GM21526 (cell line): ENCODE measurements at regions not wholly inside any gene's neighbourhood (a gene's known extent, or its start where the extent isn't known, plus 50 kb on each side); places are given as distances from the start of the nearest gene placed in this dataset.

Source experiments
- ATAC-seq: cut with Tn5 transposase; IDR thresholded peaks from one replicate; pipeline ENCODE4 v1.9.1; 2021; ENCODE audit warnings: moderate library complexity; ENCODE audit not compliant: unreplicated experiment, low FRiP score

DNA sequence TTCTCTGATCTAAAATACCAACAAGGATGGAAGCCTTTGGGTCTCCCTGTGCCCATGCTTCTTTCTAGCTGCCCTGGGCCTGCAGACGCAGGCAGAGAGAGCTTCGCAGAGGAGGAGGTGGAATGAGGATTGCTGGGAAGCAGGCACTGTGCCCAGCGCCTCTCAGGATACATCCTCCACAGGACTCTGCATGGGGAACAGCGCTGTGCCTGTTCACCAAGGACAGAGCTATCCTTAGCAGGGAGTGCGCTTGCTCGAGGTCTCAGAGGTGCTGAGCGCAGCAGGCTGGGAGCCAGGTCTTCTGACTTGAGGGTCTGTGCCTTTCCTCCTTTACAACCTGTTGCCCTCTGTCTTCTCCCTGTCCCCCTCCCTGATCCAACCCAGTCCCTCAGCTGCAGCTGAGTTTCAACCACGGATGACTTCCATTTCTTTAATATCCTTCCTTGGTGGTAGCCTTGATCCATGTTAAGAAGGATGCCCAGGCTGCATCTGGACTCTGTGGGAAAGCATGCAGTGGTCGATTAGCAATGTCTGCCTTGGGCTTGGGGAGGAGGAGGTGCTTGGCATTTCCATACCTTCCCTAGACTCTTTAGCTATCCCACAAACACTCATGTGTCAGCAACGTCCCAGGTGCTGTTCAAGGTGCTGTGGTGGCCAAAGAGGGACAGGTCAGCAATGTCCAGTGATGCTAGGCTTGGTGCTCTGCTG is 219.6 kb upstream of the GPR26 start:
- no peak for ATAC-seq

DNA sequence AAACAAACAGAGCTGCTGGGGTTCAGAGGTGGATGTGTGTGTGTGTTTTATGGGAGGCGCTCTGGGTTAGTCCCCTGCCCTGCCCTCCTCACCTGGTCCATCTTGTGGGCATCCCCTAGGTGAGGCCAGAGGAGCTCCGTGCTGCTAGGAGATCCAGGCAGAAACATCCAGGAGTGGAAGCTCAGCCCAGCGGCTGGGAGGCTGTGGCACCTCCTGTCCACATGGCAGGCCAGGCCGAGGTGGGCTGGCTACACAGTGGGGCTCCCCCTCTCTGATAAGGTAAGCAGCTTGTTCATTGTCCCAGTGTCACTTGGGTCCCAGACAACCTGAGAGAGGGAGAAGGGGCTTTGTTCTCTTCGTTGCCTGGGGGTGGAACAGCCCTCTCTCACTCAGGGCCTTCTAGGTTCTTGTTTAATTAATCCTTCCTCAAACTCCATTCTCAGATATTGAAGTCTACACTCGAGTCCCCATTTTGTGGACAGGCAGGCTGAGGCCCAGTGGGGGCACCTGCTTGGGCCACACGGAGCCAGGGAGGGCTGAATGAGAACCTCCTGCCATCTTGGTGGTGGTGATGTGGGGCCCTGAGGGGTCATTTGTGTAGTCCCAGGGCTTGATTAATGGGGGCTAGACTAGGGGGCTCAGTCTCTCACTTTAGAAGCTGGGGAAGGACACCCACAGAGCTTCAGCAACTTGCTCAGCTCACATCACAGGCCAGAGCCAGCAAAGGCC is 216.8 kb upstream of the GPR26 start:
- no peak for ATAC-seq

DNA sequence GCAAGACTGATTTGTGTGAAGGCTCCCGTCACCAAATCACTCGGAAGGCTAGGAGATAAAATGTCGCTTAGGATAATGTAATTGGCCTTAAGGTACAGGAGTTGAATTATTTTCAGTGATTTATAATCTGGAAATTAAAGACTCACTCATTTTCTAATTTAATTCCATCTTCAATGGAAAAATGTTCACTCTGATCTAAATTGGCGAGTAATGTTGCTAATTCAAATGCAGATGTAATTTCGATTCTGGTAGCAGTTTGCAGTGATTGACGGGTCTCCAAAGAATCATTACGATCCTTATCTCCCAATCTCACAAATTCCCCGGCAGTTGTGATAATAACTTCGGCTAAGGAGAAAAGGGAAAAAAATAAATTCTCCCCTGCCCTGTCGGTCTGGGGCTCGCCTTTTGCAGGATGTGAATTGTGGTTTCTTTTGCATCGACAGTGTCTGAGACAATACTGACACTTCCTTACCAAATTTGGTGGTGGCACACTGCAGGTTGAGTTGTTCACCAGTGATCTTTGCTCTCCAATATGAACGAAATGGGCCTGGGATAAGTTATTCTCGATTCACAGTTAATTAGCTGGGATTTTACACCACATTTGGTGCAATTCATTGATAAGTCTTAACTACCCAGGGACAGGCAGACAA is 215.1 kb upstream of the GPR26 start:
- ATAC-seq, result no peak

DNA sequence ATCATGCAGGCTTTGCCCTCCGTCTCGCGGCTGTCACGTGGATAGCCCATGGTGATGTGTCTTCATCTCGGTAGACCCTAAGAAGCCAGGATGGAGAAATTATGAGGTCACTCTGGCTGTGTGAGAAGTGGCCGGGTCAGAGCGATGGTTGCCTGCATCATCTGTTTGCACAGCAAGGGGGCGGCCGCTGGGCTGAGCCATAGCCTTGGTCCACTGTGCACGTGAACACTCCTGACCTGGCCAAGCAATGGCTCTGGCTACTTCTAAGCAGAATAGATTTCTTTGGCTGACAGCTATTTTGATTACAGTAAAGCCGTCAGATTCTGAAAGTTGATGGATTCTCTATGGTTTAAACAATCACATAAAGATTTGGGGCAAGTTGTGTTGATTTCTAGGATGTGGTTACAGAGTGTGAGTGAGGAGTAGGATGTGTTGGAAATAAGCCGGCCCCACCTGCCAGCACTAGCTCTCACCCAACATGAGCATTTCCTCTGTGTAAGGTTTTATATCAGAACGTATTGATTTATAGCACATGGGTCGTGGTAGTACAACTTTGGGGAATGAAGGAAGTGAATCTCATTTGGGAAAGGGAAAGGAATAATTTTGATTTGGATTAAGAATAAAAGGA is 214.4 kb upstream of the GPR26 start:
- ATAC-seq, result no peak

DNA sequence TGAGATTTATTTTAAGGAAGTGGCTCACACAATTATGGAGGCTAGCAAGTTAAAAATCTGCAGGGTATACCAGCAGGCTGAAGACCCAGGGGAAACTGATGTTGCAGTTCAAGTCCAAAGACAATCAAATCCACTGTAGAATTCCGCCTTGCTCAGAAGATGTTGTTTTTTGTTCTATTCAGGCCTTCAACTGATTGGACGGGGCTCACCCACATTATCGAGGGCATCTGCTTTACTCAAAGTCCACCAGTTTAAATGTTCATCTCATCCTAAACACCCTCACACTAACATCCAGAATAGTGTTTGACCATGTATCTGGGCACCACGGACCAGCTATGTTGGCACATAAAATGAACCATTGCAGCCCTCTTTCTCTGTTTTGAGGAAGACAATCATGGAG is 211.2 kb upstream of the GPR26 start:
- ATAC-seq, result no peak

DNA sequence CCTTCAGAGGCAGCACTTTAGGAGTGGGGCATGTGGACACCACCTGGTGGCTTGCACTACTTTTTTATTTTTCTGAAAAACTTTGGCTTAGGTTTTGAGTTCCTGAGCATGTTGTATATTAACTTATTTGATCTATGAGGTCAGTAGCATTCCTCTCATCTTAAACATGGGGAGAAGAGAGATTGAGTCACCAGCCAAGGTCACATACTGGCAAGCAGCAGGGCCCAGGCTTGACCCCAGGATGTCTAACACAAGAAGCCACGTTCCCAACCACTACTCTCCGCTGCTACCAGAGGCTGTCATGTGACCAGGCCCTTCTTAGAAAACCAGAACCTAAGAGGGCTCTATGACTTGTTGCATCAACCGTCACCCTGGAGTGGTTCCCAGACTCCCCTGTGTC is 210.3 kb upstream of the GPR26 start:
- ATAC-seq, result no peak

DNA sequence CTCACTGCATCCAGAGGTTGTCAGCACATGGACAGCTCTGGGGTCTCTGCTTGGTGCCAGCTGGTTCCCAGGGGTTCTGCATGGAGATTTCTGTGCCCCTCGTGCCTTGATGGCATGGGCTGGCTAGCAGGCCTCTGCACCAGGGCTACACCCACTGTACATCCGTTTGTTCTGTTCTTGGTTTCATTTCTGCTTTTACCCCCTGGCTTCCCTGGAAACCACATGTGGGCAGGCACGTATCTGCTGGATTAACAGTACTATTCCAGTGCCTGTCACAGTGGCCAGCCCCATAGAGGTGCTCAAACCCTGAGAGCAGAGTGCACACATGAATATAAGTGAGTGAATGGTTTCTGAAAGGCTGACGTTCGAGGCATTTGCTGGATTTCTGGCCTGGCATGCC is 207.2 kb upstream of the GPR26 start:
- no peak for ATAC-seq

DNA sequence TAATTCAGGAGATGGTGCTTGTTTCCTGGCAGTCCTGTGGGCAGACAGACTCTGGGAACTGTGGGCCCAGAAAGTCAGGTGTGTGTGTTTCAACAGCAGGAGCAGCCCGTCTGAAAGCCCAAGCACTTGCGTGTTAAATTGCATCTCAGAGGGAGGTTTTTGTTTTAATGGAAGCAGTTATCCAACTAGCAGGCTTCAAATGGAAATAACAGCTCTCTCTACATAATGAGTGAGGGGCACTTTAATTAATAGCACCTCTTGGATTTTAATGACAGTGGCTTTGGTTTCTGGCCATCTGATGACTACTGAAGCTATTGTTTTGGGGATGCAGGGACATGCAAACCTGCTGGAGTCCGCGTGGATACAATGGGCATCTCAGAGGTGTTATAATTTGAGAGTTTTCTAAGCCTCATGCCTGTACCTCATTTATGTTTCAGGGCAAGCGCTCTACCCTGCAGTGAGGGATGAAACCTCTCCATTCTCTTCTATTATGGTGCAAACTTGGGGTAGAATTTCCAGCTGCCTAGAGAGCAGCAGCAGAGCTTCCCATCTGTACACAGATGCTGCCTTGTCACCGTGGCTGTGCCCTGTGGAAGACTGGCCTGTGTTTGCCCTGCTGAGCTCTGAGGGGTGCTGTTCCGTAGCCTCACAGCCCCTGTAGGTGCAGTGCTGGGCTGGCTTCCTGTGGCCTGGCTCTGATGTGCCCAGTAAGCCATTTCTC is 206.6 kb upstream of the GPR26 start:
- ATAC-seq, result no peak

DNA sequence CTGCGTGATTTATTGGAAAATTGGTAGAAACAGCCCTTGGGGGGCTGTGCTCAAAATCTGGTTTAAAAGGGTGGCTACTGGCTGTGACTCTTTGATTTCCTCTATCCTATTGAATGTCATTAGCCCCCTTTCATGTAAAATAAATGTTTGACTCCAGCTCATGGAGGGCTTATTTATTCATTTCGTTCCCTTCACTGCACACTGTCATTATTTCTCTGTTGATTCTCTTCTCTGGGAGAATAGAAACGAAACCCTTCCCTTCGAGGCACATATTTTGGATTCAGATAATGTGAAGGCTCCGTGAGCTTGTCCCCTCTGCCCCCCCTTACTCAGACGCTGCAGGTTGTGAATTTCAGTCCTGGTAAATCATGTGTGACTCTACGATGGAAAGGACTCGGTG is 203.9 kb upstream of the GPR26 start:
- no peak for ATAC-seq

DNA sequence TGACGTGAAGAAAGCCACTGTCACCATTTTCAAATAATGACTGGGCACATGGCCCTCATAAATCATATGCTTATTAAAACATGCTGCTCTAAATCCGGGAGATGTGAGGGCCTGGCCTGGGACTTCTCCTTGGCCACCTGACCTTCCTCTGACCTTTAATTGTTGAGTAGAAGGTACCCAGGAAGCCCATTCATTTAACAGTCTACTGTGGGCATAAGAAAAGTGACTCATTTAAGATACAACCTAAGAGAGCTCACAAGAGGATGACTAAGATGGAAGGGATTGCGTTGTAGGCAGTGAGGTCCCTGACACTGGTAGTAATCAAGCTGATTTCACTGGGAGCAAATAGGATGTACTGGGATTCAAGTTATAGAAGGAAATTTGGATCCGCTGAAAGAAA is 203.4 kb upstream of the GPR26 start:
- no peak for ATAC-seq

DNA sequence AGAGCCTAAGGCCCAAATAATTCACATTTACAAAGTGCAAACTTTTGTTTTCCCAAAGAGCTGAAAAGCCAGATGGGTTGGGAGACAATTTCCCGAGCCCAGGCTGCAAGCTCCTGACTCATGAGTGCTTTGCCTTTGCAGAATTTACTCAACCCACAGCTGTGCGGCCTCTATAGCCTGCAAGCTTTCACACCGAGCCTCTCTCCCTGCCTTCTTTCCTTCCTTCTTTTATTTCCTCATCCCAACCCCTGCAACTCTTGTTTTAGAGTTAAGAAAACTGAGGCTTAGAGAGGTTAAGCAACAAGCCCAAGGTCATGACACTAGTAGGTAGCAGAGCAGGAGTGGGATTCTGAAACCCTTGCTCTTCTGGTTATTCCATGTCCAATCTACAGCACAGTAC is 203.0 kb upstream of the GPR26 start:
- ATAC-seq, result no peak

DNA sequence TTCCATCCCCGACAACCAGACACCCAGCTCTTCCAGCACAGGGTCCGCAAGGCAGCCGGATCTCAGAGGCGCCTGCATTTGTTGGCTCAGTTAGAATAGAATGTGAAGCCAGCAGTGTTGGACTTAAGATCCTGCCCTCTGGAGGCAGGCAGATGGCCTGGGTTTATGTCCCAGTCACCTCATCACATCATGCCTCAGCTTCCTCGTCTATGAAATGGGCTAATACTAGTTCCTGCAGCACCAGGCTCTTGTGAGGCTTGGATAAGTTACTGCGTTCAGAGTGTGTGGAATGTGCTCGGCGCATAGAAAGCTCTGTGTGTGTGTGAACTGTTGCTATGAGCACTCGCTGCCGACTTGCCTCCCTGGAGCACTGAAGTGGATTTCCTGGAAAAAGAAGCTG is 202.5 kb upstream of the GPR26 start:
- no peak for ATAC-seq

DNA sequence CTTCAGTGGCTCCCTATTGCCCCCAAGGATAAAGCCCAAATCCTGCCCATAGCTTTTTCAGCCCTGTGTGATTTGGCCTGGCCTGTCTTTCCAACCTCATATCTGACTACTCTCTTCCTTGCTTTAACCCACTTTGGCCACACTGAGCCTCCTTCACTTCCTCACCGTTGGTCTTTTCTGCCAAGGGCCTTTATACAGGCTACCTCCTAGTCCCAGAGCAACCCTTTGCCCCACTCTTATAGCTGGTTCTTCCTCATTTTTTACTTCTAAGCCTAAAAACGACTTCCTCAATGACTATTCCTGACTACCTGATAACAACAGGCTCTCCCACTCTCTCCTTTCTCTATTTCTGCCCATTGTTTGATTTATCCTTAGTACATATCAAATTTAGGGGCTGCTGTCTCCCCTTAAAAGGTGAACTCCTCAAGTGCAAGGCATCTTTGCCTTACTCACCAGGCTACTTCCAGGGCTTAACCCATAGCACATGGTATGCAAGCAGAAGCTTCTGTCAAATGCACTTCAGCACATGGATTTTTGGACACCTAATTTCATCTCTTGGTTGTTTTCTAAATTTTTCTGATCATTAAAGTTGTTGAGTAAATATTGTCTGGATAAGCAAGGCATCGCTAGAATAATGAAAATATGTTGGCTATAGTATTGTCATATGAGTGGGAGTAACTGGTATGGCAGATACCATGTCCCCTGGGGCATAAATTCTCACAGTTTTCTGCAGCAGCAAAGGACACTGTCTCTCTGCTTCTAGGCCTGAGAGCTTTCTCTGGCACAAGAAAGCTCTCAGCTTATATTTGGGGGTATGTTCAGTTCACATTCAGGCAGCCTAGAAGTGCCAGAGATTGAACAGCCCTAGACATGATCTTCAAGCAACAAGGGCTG is 201.5 kb upstream of the GPR26 start:
- ATAC-seq, result no peak

DNA sequence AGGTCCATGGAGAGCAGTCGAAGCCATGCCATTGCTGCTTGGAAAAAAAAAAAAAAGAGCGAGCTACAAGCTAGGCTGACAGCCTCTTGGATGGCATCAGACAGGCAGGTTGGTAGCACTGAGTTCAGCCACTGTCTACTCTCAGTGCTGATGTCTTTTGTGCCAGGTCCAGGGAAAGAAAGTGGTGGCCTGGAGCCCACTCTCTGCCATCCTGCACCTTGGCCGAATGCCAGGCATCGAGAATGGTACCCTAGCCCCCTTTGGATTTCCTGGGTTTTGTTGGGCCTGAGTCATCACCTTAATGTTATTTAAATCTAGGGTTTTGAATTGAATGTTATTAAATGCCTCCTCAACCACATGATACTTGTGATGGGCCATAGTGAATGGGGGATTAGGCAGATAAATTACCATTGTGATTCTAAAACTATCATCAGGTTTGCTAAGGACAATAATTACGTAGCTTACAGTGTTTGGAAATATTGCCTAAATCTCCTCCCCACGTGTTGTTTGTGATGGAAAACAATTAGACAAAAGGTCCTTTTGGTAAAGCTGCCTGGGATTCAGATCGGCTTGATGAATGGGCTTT is 195.7 kb upstream of the GPR26 start:
- no peak for ATAC-seq

DNA sequence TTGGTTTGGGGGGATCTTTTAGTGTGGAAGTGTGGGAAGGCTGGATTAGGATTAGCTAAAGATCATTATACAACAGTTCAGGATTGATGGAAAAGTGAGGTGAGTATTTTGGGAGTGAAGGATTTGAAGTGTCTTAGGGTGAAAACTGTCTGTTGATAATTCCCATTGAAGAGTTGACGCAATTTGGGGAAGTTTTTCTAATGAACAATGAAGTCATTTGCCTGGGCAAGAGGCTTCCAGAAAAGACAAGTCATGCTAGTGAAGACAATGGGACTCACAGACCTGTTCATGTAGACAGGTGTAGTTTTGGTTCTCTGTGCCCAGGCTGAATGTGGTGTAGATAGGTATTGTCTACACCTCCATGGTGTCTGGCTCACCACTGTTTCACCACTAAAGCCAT is 194.3 kb upstream of the GPR26 start:
- no peak for ATAC-seq

DNA sequence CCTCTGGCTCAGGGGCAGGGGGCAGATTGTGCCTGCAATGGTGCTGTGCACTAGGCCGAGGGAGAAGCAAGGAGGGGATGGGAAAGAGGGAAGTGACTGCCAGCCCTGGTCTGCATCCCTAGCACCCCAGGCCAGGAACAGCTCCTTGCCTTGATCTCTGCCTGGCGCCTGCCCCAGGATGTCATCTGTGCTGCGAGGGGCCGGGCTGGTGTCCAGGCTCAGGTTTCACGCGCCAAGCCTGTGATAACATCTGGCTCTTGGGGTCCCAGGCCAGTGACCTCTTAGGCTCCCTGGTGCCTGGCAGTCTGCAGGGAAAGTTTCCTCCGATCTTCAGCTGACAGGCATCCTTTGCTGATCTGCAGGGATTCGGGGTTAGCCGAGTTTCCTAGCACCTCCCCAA is 193.5 kb upstream of the GPR26 start:
- ATAC-seq, result no peak

DNA sequence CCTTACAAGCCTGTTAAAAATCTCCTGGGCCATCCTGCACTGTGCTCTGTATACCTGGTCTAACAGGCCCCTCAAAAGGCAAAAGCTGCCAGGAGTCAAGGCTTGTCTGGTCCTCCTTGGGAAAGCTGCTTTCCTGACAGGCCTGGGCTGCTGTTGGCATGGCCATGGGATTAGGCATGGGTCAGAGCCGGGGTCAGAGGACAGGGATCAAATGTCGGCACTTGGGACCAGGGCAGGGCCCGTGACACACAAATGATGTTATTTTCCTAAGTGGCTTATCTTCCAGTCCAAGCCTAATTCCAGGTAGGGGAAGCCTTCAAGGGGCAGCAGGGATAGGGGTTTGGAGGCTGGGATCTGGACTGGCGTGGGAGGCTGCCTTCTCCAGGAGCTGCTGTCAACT is 191.5 kb upstream of the GPR26 start:
- ATAC-seq, result no peak

DNA sequence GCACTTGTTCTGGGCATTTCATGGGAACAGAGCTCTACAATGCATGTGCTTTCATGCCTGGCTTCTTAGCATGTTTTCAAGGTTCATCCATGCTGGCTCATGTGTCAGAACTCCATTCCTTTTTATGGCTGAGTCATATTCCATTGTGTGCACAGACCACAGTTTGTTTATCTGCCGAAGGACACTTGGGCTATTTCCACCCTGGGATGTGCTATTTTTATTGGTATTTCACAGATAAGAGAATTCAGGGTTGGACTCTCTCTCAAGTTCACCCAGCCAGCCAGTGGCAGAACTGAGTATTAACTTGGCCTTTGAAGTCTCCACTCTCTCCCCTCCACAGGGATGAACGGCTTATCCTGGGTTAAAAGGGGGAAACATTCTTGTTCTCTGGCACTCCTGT is 190.7 kb upstream of the GPR26 start:
- ATAC-seq, result no peak

DNA sequence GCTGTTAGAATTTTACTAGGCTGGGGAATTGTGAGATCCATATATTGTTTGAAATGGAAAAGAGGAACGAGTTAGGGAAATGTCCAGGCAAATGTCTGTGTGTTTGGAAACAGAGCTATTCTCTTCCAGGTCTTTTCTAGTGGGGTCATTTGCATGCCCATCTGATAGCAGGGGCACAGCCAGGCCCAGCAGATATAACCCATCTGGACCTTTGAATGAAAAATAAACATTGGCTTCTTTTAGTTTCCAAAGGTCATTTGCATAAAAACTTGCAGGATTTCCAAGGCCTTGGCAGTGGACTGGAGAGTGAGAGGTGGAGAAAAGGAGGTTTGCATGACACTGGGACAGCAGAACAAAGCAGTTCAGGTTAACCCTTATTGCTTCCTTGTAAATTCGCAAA is 188.0 kb upstream of the GPR26 start:
- ATAC-seq, result no peak

DNA sequence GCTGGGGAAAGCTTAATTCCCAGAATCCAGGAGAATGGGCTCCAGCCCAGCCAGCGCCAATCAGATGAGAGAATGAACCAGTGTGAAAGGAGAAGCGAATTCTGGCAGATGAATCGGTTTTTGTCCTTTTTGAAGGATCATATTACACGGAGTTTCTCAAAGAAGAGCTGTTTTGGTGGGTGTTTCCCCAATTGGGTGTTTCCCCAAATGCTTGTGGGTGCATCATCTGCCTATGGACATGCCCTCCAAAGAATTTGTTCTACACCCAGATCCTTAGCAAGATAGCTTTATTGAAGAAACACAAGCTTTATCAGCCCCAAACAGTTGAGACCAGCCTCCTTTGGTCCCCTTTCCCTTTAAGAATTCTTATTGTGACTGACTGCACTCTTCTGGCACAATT is 186.5 kb upstream of the GPR26 start:
- ATAC-seq, result no peak
